GM19239 (cell line): ENCODE measurements at regions not wholly inside any gene's neighbourhood (a gene's known extent, or its start where the extent isn't known, plus 50 kb on each side); places are given as distances from the start of the nearest gene placed in this dataset.

Experiments used
- DNase-seq: peaks from one replicate; pipeline ENCODE4 v3.0.0; 2011; ENCODE audit warnings: low spot score; ENCODE audit not compliant: insufficient read length
- FAIRE-seq: peaks from 2 replicates; lab custom pipeline; 2011; peaks lifted over from hg19 to GRCh38; lab: Jason Lieb, UNC

DNA sequence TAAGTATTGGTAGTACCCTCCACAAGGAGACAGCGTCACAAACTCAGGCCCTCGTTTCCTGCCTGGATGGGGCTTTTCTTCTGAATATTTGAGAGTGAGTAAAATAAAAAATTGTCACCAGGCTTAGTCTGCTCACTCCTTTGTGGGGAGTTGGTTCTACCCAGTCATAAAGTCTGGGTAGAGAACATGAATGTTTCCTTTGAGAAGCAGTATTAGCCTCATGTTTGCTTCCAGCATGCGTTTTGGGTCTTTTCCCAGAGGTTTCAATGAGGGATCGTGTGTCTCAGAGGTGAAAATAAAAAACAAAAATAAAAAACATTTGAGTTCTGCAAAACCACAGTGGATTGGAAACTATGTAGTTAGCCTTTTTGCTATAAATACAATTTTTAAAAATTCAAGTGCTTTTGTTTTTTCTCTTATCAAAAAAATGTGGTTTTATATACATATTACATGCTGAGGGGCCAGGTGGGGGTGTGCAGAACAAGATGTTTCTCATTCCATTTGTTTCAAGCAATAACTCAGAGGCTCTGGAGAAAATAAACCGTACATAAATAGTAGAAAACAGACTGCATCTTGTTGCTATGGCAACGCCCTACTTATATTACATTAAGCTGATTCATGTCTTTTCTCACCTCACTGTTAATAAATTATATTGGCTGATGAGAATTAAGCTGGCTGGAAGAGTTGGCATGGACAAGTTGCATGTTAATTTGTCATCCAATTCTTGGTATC is 182.8 kb upstream of the FOXN2 start:
- DNase-seq (no peak), FAIRE-seq (no peak)

DNA sequence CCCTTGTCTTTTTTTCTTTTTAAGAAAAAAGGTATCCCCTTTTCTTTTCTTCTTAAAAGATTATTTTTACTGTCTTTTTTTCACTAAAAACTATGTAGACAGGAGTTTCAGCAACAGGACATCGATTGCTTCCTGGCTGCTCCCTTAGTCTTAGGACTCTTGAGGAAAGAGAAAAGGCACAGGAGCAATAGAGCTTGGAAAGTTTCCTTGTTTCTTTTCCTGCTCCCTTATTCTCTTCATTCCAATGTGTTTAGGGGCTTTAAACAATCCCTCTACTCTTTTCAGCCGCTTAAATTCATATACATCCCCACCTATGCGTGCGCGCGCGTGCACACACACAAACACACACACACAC is 182.2 kb upstream of the FOXN2 start:
- DNase-seq, result no peak
- FAIRE-seq, result no peak

DNA sequence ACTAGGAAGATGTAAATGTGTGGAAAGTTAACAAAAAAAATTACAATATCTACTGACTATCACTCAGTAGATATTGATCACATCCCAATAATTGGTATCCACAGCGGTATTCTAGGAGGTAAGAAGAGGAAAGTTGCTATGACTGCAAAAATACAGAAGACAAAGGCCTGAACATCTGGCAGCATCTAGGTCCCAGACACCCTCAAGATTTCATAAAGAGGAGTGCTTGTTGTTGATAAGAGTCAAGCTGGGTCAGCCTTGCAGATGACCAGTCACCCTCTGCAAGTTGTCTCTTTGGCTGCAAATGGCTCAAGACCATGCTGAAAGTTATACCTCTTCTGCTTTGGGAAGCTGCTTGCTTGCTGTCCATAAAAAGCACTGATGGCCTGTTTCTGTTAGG is 179.8 kb upstream of the FOXN2 start:
- FAIRE-seq, result no peak

DNA sequence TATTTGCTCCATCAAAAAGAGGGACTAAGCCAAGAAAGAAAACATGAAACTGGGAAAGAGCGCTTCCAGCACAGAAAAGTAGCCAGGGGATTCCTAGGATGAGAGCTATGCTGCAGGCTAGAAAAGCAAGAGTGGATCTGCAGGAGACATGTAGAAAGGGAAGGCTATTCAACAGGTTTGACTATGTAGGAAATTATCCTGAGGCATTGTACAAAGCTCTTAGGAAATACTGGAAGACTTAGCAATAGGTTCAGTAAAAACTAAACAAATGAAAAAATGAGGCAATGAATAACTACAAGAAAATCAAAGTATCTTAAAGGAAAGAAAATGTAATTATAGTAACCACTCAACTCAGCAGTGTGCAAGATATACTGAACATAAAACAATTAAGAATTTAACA is 178.7 kb upstream of the FOXN2 start:
- DNase-seq, result no peak

More for the DNA sequence above, 179.8 kb upstream of the FOXN2 start:
- no peak for DNase-seq

DNA sequence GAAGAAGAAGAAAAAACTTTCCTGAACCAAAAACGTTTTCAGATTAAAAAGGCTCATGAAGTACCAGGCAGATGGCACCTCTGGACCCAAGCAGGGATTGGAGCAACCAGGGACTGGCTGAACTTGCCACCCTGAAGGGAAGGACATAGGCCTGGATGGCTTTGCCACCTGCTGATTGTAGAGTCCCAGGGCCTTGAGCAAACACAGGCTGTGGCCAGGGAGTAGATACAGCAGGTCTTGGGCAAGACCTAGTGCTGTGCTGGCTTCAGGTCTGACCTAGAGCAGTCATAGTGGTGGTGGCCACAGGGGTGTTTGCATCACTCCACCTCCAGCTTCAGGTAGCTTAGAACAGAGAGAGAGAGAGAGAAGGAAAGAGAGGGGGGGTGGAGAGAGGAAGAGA is 176.7 kb upstream of the FOXN2 start:
- DNase-seq (no peak), FAIRE-seq (no peak)

More for the DNA sequence above, 178.7 kb upstream of the FOXN2 start:
- FAIRE-seq, result no peak

DNA sequence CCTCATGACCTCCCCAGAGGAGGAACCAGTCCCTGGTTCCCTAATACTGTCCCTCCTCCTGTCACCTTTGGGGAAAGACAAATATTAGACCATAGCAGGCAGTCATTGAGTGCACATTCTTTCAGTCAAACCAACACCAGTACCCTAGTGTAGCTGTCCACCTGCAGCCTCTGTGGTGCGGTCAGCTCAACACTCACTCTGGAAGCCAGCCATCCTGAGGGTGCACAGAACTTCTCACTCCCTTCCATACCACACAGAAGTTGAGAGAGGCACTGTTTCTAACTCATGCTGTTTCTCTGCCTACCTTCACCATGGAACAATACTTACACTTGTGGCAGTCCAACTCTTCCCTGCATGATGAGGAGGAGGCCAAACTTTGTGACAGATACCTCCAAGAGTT is 175.6 kb upstream of the FOXN2 start:
- DNase-seq (no peak), FAIRE-seq (no peak)

DNA sequence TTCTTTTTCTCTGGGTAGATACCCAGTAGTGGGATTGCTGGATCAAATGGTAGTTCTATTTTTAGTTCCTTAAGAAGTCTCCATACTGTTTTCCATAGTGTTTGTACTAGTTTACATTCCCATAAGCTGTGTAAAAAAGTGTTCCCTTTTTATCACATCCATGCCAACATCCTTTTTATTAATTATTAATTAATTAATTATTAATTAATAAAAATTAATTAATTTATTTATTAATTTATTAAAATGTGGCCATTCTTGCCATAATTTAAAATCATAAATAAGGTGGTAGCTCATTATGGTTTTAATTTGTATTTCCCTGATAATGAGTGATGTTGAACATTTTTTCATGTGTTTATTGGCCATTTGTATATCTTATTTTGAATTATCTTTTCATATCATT is 173.9 kb upstream of the FOXN2 start:
- FAIRE-seq, result no peak
- DNase-seq, result no peak

DNA sequence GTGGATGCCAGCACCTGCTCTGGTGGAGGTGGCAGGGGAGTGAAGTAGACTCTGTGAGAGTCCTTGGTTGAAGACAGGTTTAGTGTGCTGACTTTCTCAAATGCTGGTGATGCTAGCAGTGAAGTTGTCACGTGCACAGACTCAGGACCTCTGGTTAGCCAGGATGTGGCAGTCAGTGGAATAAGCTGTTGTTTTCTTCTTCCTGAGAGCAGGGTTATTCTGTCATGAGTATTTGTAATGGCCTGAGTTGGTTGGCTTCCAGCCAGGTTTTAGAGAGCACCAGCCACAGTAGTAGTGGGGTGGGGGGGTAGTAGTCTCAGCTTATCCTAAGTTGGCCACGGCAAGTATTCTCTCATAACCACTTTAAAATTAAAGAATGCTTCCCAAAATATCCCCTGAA is 169.7 kb upstream of the FOXN2 start:
- no peak for DNase-seq

DNA sequence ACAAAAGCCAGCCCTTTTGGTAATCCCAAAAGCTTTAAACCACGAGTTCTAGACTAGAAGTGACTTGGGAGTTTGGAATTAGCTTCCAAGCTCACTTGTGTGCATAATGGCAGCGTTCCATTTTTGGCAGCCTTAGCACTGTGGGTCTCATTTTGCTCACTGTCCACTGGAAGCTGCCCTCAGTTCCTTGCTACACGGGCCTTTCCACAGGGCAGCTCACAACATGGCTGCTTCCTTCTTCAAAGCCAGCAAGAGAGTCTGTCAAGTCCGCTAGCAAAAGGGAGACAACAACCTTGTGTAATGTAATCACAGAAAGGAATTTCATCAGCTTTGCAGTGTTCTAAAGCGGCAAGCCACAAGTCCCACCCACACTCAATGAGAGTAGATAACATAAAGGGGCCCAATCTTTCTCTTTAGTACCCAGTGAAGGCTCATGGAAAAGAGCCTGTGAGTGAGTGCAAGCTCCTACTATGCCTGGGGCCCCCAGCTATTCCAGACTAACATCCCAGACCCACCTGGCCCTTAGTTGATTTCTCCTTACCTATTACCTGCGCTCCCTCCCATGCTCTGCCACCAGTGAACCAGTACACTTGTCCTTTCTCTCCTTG is 168.5 kb upstream of the FOXN2 start:
- DNase-seq, result no peak
- FAIRE-seq, result no peak

More for the DNA sequence above, 169.7 kb upstream of the FOXN2 start:
- peak; percentile 21 for FAIRE-seq

DNA sequence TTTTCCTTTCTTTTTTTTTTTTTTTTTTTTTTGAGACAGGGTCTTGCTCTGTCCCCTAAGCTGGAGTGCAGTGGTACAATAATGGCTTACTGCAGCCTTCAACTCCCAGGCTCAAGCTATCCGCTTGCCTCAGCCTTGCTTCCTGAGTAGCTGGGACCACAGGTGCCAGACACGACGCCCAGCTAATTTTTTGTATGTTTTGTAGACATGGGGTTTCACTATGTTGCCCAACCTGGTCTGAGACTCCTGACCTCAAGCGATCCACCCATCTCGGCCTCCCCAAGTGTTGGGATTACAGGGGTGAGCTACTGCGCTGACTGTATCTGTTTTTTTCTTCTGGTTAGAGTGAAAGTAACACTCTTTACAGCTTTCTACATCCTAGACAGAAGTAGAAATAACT is 167.9 kb upstream of the FOXN2 start:
- FAIRE-seq, result no peak
- DNase-seq, result no peak

DNA sequence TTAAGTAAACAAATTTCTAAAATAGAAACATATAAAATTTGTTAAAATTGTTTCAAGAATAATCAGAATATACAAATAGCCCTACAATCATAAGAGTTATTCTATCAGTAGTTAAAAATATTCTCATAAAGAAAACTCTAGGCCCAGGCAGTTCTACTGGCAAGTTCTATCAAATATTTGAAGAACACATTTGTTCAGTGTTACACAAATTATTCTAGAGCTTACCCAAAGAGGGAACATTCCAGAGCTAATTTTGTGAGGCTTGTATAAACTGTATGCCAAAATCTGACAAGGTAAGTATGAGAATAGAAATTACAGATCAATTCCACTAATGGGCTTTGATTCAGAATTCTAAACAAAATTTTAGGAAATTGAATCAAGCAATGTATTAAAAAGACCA is 166.8 kb upstream of the FOXN2 start:
- DNase-seq (no peak), FAIRE-seq (peak; percentile 37)

DNA sequence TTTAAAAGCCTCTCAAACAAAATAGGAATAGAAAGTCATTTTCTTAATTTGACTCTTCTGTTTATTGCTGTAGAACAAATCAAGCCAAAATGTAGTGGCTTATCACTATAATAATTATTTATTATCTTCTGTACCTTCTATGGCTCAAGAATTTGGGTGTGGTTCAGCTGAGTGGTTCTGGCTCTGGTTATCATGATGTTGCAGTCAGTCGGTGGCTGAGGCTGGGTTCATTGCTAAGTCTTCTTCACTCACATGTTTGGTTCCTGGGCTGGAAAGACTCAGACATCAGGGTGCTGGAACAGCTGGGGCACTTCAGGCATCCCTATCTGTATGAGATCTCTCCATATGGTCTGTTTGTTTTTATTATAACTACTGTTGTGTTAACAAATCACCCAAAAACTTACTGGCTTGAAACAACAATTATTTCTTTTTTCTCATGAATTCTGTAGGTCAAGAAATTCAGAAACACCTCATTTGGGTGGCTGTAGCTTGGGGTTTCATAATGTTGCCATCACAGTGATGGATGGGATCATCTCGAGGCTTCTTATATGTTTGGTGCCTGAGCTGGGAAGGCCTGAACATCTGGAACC is 165.5 kb upstream of the FOXN2 start:
- no peak for FAIRE-seq
- DNase-seq, result no peak

DNA sequence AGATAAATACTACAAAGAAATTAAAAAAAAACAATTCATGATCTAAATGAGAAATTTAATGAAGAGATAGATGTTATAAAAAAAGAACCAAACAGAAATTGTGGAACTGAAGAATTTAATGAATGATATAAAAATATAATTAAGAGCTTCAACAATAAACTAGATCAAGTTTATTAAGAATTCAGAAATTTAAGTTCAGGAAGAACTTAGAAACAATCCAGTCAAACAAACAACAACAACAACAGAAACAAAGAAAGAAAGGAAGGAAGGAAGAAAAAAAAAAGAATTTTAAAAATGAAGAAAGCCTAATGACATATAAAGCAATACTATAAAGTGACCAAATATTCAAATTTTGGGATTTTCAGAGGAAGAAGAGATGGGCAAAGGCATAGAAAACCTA is 157.3 kb upstream of the FOXN2 start:
- FAIRE-seq, result no peak
- DNase-seq, result no peak

DNA sequence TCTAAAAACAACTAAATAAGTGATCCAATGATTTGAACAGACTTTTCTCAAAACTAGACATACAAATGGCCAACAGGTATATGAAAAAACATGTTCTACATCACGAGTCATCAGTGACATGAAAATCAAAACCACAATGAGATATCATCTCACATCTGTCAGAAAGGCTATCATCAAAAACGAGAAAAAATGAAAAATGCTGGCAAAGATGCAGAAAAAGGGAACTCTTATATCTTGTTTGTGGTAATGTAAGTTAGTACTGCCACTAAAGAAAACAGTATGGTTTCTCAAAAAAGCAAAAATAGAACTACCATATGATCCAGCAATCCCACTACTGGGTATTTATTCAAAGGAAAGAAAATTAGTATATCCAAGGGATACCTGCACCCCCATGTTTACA is 152.9 kb upstream of the FOXN2 start:
- FAIRE-seq (no peak), DNase-seq (no peak)

DNA sequence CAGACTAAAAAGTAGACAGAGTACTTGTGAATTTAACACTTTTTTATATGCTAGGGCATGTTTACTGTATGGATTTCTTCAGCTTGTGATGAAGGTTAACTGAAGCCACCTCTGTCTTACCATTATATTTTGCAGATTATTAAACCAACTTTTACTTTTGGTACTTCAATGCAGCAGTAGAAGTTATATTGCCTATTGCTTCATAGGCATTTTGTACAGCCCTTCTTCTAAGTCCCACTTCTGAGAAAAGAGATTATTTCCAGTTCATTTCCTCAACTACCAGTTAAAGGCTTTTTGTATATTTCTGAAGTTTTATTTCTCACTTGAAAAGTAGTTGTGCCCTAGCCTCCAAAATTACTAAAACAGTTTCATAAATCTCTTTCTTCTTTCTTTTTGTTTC is 151.7 kb upstream of the FOXN2 start:
- no peak for FAIRE-seq
- DNase-seq, result no peak

DNA sequence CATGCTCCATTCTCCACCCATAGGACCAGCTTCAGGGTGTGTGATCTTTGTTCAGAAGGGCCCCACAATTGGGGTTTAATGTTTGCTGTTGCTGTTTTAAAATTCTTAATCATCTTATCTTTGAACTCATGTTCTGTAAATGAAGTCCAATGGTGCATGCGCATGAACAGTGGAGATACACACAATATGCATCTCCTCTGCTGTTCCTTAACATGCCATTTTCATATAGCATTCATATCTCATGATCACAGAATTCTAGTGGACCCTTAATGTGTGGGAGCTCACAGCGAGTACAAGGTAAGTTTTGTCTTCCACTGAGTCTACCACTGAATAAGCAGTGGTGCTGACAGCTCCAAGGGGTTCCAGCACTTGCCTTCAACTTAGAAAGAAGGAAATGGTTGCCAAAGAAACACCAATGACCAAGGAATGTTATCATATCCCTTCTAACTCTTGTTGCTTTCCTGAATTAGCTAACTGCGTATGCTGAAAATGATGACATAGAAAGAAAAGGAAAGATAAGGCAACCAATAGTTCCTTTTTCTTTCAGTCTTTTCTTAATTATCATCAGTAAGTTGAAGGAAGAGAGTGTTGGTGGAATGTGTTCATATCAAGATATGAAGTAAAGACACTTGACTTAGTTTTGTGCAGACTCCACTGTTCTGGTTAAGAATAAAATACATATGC is 149.3 kb upstream of the FOXN2 start:
- FAIRE-seq (no peak), DNase-seq (no peak)

DNA sequence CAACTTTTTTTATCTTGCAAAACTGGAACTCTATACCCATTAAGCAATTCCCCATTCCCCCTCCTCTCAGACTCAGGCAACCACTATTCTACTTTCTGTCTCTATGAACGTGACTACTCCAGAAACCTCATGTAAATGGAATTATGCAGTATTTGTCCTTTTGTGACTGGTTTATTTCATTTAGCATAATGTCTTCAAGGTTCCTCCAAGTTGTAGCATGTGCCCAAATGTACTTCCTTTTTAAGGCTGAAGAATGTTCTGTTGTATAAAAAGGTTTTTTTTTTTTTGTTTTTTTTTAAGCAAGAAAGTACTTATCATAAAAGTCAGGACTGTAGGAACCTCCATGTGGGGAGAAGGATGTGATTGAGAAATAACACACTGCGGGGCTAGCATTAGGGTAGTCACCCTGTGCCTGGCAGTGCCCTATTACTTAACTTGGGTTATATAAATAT is 145.3 kb upstream of the FOXN2 start:
- FAIRE-seq (no peak), DNase-seq (no peak)

DNA sequence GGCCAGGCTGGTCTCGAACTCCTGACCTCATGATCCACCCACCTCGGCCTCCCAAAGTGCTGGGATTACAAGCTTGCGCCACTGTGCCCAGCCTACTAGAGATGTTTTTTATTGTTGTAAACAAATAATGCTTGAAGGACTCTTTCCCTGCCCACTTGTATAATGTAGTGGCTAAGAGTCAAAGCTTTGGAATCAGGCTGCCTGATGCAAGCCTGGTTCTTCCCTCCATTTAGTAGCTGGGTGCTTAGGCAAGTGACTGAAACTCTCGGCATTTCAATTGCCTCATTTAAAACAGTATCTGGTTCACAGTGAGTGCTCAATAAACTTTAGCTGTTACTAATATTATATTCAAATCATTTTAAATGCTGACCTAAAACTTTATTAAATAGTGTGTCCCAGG is 144.2 kb upstream of the FOXN2 start:
- no peak for DNase-seq
- no peak for FAIRE-seq

DNA sequence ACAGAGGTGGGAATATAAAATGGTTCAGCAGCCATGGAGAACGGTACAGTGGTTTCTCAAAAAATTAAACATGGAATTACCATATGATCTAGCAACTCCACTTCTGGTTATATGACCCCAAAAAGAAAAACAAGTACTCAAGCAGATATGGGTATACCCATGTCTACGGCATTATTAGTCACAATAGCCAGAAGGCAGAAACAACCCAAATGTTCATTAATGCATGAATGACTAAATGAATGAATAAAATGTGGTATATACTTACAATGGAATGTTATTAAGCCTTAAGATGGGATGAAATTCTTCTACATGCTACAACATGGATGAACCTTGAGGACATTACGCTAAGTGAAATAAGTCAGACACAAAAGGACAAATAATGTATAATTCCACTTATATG is 141.3 kb upstream of the FOXN2 start:
- FAIRE-seq (no peak), DNase-seq (no peak)

DNA sequence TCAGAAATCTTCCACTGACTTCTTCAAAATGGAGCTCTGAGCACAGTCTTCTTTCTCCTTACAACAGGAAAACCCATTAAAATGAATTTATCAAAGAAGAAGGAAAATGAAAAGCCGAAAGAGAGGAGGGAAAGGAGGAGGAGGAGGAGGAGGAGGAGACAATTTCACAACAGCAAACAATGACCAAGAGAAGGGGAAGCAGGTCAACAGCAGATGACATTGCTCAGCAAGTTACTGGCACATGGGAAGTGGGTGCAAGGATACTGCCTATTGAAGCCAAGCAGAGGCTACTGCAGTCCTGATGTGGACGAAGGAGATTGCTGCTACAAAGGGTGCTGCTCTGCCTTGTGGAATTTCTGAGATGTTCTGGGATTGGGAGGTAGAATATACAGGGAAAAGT is 140.0 kb upstream of the FOXN2 start:
- DNase-seq, result no peak
- no peak for FAIRE-seq

DNA sequence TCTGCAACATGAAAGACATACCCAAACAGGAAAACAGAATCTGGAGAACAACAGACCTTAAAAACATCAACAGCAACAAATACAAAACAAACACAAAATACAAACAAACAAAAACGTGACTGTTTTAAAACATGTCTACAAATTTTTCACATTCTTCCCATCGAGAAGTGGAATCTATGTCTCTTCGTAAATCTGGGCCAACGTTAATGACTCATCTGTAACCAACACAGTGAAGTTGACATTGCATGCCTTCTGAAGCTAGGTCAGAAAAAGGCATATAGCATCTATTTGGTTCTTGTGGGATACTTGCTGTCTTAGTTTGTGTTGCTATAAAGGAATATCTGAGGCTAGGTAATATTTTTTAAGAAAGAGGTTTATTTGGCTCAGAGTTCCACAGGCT is 139.2 kb upstream of the FOXN2 start:
- FAIRE-seq (no peak), DNase-seq (no peak)
